Panc1 (cell line): ENCODE measurements at regions not wholly inside any gene's neighbourhood (a gene's known extent, or its start where the extent isn't known, plus 50 kb on each side); places are given as distances from the start of the nearest gene placed in this dataset.

ENCODE experiments used
- CTCF ChIP-seq: fragments of 450-650 bp; IDR thresholded peaks from 2 replicates; pipeline ENCODE4 v1.5.1; 2017; ENCODE audit warnings: mild to moderate bottlenecking
- POLR2AphosphoS5 ChIP-seq: IDR thresholded peaks from 2 replicates; pipeline ENCODE4 v1.6.1; 2012; ENCODE audit warnings: mild to moderate bottlenecking, low read depth, low read length, moderate library complexity
- REST ChIP-seq, 2 experiments: IDR thresholded peaks; 2 replicates each; pipeline ENCODE4 v1.6.1; 2011 to 2012; ENCODE audit warnings: low read depth in 2 of 2, control low read depth in 1 of 2, low read length in 1 of 2, mild to moderate bottlenecking in 1 of 2, moderate library complexity in 1 of 2; ENCODE audit not compliant: insufficient read depth in 1 of 2
- SIN3A ChIP-seq: IDR thresholded peaks from 2 replicates; pipeline ENCODE4 v1.6.1; 2012; ENCODE audit warnings: low read depth, mild to moderate bottlenecking, low read length, moderate library complexity, borderline replicate concordance; ENCODE audit not compliant: insufficient read depth
- TCF7L2 ChIP-seq: IDR thresholded peaks from 2 replicates; pipeline ENCODE4 v1.6.1; 2011; ENCODE audit warnings: mild to moderate bottlenecking, low read depth, low read length, inconsistent platforms

DNA sequence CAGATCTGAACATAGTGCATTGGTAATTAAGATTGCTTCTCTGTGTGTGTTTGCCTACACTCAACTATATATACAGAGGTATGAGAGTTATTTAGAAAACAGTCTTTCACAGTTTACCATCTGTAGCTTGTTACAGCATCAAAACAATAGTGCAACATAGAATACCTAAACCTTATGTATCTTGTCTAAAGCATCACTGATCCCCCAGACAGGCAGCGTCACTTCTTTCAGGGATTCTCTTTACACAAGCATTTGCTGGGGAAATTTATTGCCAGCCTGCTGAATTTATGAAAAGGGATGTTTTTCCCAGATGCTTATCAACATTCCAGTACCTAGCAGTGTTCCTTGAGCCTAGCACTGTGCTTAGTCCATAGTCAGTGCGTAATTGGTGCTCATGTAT is 195.8 kb upstream of the COL8A1 start:
- no peak for TF ChIP-seq CTCF
- TF ChIP-seq REST (IDR thresholded peaks at IDR 0.05; ENCODE audit: insufficient read depth in 1 of 2, low read depth in 2 of 2, low read length in 1 of 2): no peak
- no peak for TF ChIP-seq SIN3A
- TF ChIP-seq POLR2AphosphoS5: no peak
- TF ChIP-seq TCF7L2: no peak
